GM19351 (cell line): ENCODE measurements at regions not wholly inside any gene's neighbourhood (a gene's known extent, or its start where the extent isn't known, plus 50 kb on each side); places are given as distances from the start of the nearest gene placed in this dataset.

ENCODE experiments used
- ATAC-seq: cut with Tn5 transposase; IDR thresholded peaks from one replicate; pipeline ENCODE4 v1.9.1; 2021; ENCODE audit warnings: mild to moderate bottlenecking, moderate library complexity; ENCODE audit not compliant: unreplicated experiment

GRCh38 chr2:57544624-57545023 lies 502.0 kb upstream of the VRK2 start:
- no peak for ATAC-seq

GRCh38 chr2:57546478-57546877 lies 500.1 kb upstream of the VRK2 start:
- ATAC-seq, result no peak

- ATAC-seq, result peak; percentile 76
Measured at GRCh38 chr2:57549642-57550102, 496.9 kb upstream of the VRK2 start.

- ATAC-seq, result no peak
Measured at GRCh38 chr2:57550912-57551311, 495.7 kb upstream of the VRK2 start.

GRCh38 chr2:57552885-57553284 lies 493.7 kb upstream of the VRK2 start:
- ATAC-seq, result no peak

- ATAC-seq, result no peak
Measured at GRCh38 chr2:57554348-57554747, 492.3 kb upstream of the VRK2 start.

GRCh38 chr2:57558312-57558711 lies 488.3 kb upstream of the VRK2 start:
- no peak for ATAC-seq

- ATAC-seq, result no peak
Measured at GRCh38 chr2:57562495-57562894, 484.1 kb upstream of the VRK2 start.

- no peak for ATAC-seq
Measured at GRCh38 chr2:57563015-57563414, 483.6 kb upstream of the VRK2 start.

- ATAC-seq, result no peak
Measured at GRCh38 chr2:57567245-57567644, 479.4 kb upstream of the VRK2 start.

- ATAC-seq, result no peak
Measured at GRCh38 chr2:57569396-57569795, 477.2 kb upstream of the VRK2 start.

- peak; percentile 73 for ATAC-seq
Measured at GRCh38 chr2:57570961-57571360, 475.6 kb upstream of the VRK2 start.

- ATAC-seq, result no peak
Measured at GRCh38 chr2:57575700-57576268, 470.8 kb upstream of the VRK2 start.

- no peak for ATAC-seq
Measured at GRCh38 chr2:57576983-57577382, 469.6 kb upstream of the VRK2 start.

GRCh38 chr2:57597940-57598339 lies 448.7 kb upstream of the VRK2 start:
- no peak for ATAC-seq

- ATAC-seq, result no peak
Measured at GRCh38 chr2:57598551-57598950, 448.1 kb upstream of the VRK2 start.

GRCh38 chr2:57602733-57603132 lies 443.9 kb upstream of the VRK2 start:
- ATAC-seq, result no peak

- no peak for ATAC-seq
Measured at GRCh38 chr2:57614988-57615387, 431.6 kb upstream of the VRK2 start.

- no peak for ATAC-seq
Measured at GRCh38 chr2:57615855-57616556, 430.6 kb upstream of the VRK2 start.

GRCh38 chr2:57617318-57617717 lies 429.3 kb upstream of the VRK2 start:
- ATAC-seq, result no peak

GRCh38 chr2:57621122-57621663 lies 425.4 kb upstream of the VRK2 start:
- no peak for ATAC-seq

- ATAC-seq, result no peak
Measured at GRCh38 chr2:57622009-57622408, 424.6 kb upstream of the VRK2 start.
